ENCODE measurements at regions not wholly inside any gene's neighbourhood (a gene's known extent, or its start where the extent isn't known, plus 50 kb on each side); places are given as distances from the start of the nearest gene placed in this dataset.

DNA sequence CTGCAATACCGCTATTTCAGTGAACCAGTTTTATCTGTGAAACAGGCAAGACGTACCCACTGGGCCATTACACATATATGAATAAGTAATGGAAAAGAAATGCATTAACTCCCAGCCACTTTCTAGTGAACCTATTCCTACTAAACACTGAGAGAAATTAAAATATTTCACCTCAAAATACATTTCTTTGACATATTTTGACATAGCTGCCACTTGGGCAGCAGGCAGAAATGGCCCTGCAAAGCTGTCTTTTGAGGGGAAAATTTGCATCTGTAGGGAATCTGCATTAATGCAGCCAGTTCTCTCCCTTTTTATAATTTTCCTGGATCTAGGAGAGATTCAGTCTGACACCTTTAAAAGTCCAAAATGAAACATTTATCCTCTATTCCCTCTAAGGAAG lies 714.8 kb upstream of the POM121L12 start:
- WGBS, 2 donors (ENCODE audit: low coverage in 1 of 2) = 85 to 89% methylated on average over 2 of the region's 2 CpGs
- no peak overlapping the region for H3K4me3 ChIP-seq
- DNase-seq = no peak
- no peaks in the 10 kb centered on the region for H3K36me3 ChIP-seq
- H3K4me1 ChIP-seq = no peaks in the 10 kb centered on the region
- in situ Hi-C loops (cut with MboI; ENCODE audit: low pct_ligation_motif_present in 1 of 4, low pct_unique_long_range_greater_than_20kb in 1 of 4, low sequenced_read_pairs in 3 of 4) = no loop called here
- intact Hi-C loops (cut with DNase I; ENCODE audit: low total_unique reads) = no loop called here
- H3K9me3 ChIP-seq = no peaks in the 10 kb centered on the region
- no peak for TF ChIP-seq POLR2A (IDR thresholded peaks at IDR 0.05)
- no peak for TF ChIP-seq EP300 (IDR thresholded peaks at IDR 0.05; ENCODE audit: low read depth)
- H3K27me3 ChIP-seq = no peaks in the 10 kb centered on the region
- no peak overlapping the region for H3K27ac ChIP-seq

GRCh38 chr7:52317921-52318320 lies 717.5 kb upstream of the POM121L12 start:
- WGBS, 2 donors (ENCODE audit: low coverage in 1 of 2) = 67 to 84% methylated on average over 1 of the region's 1 CpG
- no peaks in the 10 kb centered on the region for H3K4me1 ChIP-seq
- DNase-seq = no peak
- no peak for TF ChIP-seq EP300 (IDR thresholded peaks at IDR 0.05; ENCODE audit: low read depth)
- TF ChIP-seq POLR2AphosphoS5 (IDR thresholded peaks at IDR 0.05) = no peak
- TF ChIP-seq POLR2A (IDR thresholded peaks at IDR 0.05) = no peak
- TF ChIP-seq, protein P1, sequence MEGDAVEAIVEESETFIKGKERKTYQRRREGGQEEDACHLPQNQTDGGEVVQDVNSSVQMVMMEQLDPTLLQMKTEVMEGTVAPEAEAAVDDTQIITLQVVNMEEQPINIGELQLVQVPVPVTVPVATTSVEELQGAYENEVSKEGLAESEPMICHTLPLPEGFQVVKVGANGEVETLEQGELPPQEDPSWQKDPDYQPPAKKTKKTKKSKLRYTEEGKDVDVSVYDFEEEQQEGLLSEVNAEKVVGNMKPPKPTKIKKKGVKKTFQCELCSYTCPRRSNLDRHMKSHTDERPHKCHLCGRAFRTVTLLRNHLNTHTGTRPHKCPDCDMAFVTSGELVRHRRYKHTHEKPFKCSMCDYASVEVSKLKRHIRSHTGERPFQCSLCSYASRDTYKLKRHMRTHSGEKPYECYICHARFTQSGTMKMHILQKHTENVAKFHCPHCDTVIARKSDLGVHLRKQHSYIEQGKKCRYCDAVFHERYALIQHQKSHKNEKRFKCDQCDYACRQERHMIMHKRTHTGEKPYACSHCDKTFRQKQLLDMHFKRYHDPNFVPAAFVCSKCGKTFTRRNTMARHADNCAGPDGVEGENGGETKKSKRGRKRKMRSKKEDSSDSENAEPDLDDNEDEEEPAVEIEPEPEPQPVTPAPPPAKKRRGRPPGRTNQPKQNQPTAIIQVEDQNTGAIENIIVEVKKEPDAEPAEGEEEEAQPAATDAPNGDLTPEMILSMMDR (IDR thresholded peaks at IDR 0.05) = no peak
- in situ Hi-C loops (cut with MboI; ENCODE audit: low pct_ligation_motif_present in 1 of 4, low pct_unique_long_range_greater_than_20kb in 1 of 4, low sequenced_read_pairs in 3 of 4) (no loop called here), intact Hi-C loops (cut with DNase I; ENCODE audit: low total_unique reads) (no loop called here)
- no peaks in the 10 kb centered on the region for H3K27me3 ChIP-seq
- no peaks in the 10 kb centered on the region for H3K36me3 ChIP-seq
- H3K27ac ChIP-seq = no peak overlapping the region
- no peak overlapping the region for H3K4me3 ChIP-seq
- no peaks in the 10 kb centered on the region for H3K9me3 ChIP-seq

GRCh38 chr7:52311886-52312285 lies 723.5 kb upstream of the POM121L12 start:
- DNase-seq = no peak
- in situ Hi-C loops (cut with MboI; ENCODE audit: low pct_ligation_motif_present in 1 of 4, low pct_unique_long_range_greater_than_20kb in 1 of 4, low sequenced_read_pairs in 3 of 4) = no loop called here
- no peaks in the 10 kb centered on the region for H3K36me3 ChIP-seq
- no peaks in the 10 kb centered on the region for H3K27me3 ChIP-seq
- no peaks in the 10 kb centered on the region for H3K9me3 ChIP-seq
- H3K4me1 ChIP-seq = no peaks in the 10 kb centered on the region
- TF ChIP-seq POLR2A (IDR thresholded peaks at IDR 0.05) = no peak
- TF ChIP-seq EP300 (IDR thresholded peaks at IDR 0.05; ENCODE audit: low read depth) = no peak
- TF ChIP-seq POLR2AphosphoS5 (IDR thresholded peaks at IDR 0.05) = no peak
- TF ChIP-seq, protein P1 (IDR thresholded peaks at IDR 0.05) = no peak
- no peak overlapping the region for H3K4me3 ChIP-seq
- H3K27ac ChIP-seq = no peak overlapping the region
- intact Hi-C loops (cut with DNase I; ENCODE audit: low total_unique reads) = no loop called here

DNA sequence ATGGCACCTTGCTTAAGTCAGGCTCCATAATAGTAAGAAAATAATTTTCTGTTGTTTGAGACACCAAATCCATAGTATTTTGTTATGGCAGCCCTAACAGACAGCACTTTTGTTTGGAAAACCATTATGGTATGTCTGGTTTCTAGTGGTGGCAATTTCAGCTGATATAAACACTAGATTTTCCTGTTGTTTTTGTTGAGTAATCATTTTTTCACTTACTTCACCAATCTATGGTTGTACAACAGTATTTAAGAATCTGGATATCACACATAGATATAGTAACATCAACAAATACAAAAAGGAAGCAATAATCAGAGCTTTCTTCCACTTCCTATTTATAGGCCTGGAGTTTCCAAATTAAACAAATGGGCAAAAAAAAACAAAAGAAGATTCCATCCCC lies 725.8 kb upstream of the POM121L12 start:
- Histone ChIP-seq H3K36me3 (no peaks in the 10 kb centered on the region), H3K27me3 (no peaks in the 10 kb centered on the region), H3K4me3 (no peak overlapping the region), H3K27ac (no peak overlapping the region), H3K9me3 (no peaks in the 10 kb centered on the region), H3K4me1 (no peaks in the 10 kb centered on the region)
- intact Hi-C loops (cut with DNase I; ENCODE audit: low total_unique reads) (no loop called here), in situ Hi-C loops (cut with MboI; ENCODE audit: low pct_ligation_motif_present in 1 of 4, low pct_unique_long_range_greater_than_20kb in 1 of 4, low sequenced_read_pairs in 3 of 4) (no loop called here)
- DNase-seq = no peak
- TF ChIP-seq POLR2A (IDR thresholded peaks at IDR 0.05) (no peak), EP300 (IDR thresholded peaks at IDR 0.05; ENCODE audit: low read depth) (no peak), POLR2AphosphoS5 (IDR thresholded peaks at IDR 0.05) (no peak)
- TF ChIP-seq, protein P1 (IDR thresholded peaks at IDR 0.05) = no peak

GRCh38 chr7:52302765-52303520 lies 732.5 kb upstream of the POM121L12 start:
- H3K9me3 ChIP-seq = no peaks in the 10 kb centered on the region
- no peak for DNase-seq
- H3K36me3 ChIP-seq = no peaks in the 10 kb centered on the region
- H3K4me3 ChIP-seq = no peak overlapping the region
- H3K27me3 ChIP-seq = no peaks in the 10 kb centered on the region
- TF ChIP-seq EP300 (IDR thresholded peaks at IDR 0.05; ENCODE audit: low read depth) (no peak), POLR2A (IDR thresholded peaks at IDR 0.05) (no peak), POLR2AphosphoS5 (IDR thresholded peaks at IDR 0.05) (no peak)
- TF ChIP-seq, protein P1 (IDR thresholded peaks at IDR 0.05) = no peak
- no peaks in the 10 kb centered on the region for H3K4me1 ChIP-seq
- H3K27ac ChIP-seq = no peak overlapping the region
- in situ Hi-C loops (cut with MboI; ENCODE audit: low pct_ligation_motif_present in 1 of 4, low pct_unique_long_range_greater_than_20kb in 1 of 4, low sequenced_read_pairs in 3 of 4) (no loop called here), intact Hi-C loops (cut with DNase I; ENCODE audit: low total_unique reads) (no loop called here)
- 96 to 100% methylated on average over 4 to 21 of the region's 31 CpGs for WGBS, 2 donors (ENCODE audit: low coverage in 1 of 2)
